PC-9 (cell line): ENCODE measurements at regions not wholly inside any gene's neighbourhood (a gene's known extent, or its start where the extent isn't known, plus 50 kb on each side); places are given as distances from the start of the nearest gene placed in this dataset.

Experiments used
- CTCF ChIP-seq: fragments of 200-600 bp; sonication (generic); conservative IDR thresholded peaks from 2 replicates; pipeline ENCODE4 v1.6.1; 2017; ENCODE audit warnings: mixed run types, antibody characterized with exemption, mild to moderate bottlenecking, moderate library complexity
- EZH2 ChIP-seq: fragments of 200-600 bp; sonication (generic); IDR thresholded peaks from 2 replicates; pipeline ENCODE4 v1.8.0; 2017; ENCODE audit warnings: antibody characterized with exemption, low read depth

GRCh38 chr3:24058940-24059705, 114.0 kb downstream of the NR1D2 start:
- no peak for TF ChIP-seq CTCF
- TF ChIP-seq EZH2, result no peak
